WTC11 (cell line): ENCODE measurements at regions not wholly inside any gene's neighbourhood (a gene's known extent, or its start where the extent isn't known, plus 50 kb on each side); places are given as distances from the start of the nearest gene placed in this dataset.

Experiments
- MXD4 ChIP-seq: fragments of 250-450 bp; sonication (Bioruptor Pico); IDR thresholded peaks from 2 replicates; pipeline ENCODE4 v1.8.0; 2021; ENCODE audit warnings: mild to moderate bottlenecking, moderate library complexity, borderline replicate concordance
- NR3C1 ChIP-seq: sonication (generic); formaldehyde crosslinking; conservative IDR thresholded peaks from 2 replicates; pipeline ENCODE4 v1.8.1; 2023; ENCODE audit warnings: low read depth, mild to moderate bottlenecking, missing genetic modification reagents
- SP1 ChIP-seq: sonication (generic); formaldehyde crosslinking; conservative IDR thresholded peaks from 2 replicates; pipeline ENCODE4 v1.8.1; 2022; ENCODE audit warnings: missing genetic modification reagents
- TCF7 ChIP-seq: sonication (generic); formaldehyde crosslinking; IDR thresholded peaks from 2 replicates; pipeline ENCODE4 v1.8.0; 2022; ENCODE audit warnings: mild to moderate bottlenecking, low read depth, missing genetic modification reagents, moderate library complexity
- TEAD4 ChIP-seq: sonication (generic); formaldehyde crosslinking; IDR thresholded peaks from 2 replicates; pipeline ENCODE4 v1.8.0; 2022; ENCODE audit warnings: mild to moderate bottlenecking, missing genetic modification reagents
- ZNF232 ChIP-seq: sonication (generic); formaldehyde crosslinking; IDR thresholded peaks from 2 replicates; pipeline ENCODE4 v1.8.0; 2022; ENCODE audit warnings: mild to moderate bottlenecking, missing genetic modification reagents
- TF ChIP-seq, protein P1 (sequence below): sonication (generic); formaldehyde crosslinking; IDR thresholded peaks from 2 replicates; pipeline ENCODE4 v1.8.0; 2022; ENCODE audit warnings: mild to moderate bottlenecking, missing genetic modification reagents
- TF ChIP-seq, protein P2 (sequence below): fragments of 200-600 bp; IDR thresholded peaks from 2 replicates; pipeline ENCODE4 v1.8.0; 2022; ENCODE audit warnings: antibody characterized with exemption
- TF ChIP-seq, protein P3 (sequence below): sonication (generic); formaldehyde crosslinking; IDR thresholded peaks from 2 replicates; pipeline ENCODE4 v1.8.0; 2022; ENCODE audit warnings: missing genetic modification reagents
- TF ChIP-seq, protein P4 (sequence below): sonication (generic); formaldehyde crosslinking; IDR thresholded peaks from 2 replicates; pipeline ENCODE4 v1.8.1; 2023; ENCODE audit warnings: mild to moderate bottlenecking, missing genetic modification reagents, moderate library complexity
- TF ChIP-seq, protein P5 (sequence below): sonication (generic); formaldehyde crosslinking; IDR thresholded peaks from 2 replicates; pipeline ENCODE4 v1.8.1; 2023; ENCODE audit warnings: mild to moderate bottlenecking, missing genetic modification reagents

DNA sequence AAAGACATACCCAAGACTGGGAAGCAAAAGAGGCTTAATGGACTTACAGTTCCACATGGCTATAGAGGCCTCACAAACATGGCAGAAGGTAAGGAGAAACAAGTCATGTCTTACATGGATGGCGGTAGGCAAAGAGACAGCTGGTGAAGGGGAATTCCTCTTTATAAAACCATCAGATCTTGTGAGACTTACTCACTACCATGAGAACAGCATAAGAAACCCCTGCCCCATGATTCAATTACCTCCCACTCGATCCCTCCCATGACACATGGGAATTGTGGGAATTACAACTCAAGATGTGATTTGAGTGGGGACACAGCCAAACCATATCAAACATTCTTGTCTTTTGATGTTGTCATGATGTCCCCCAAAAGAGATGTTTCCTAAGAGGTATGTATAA lies 103.3 kb downstream of the DUSP10 start:
- TF ChIP-seq, protein P1, sequence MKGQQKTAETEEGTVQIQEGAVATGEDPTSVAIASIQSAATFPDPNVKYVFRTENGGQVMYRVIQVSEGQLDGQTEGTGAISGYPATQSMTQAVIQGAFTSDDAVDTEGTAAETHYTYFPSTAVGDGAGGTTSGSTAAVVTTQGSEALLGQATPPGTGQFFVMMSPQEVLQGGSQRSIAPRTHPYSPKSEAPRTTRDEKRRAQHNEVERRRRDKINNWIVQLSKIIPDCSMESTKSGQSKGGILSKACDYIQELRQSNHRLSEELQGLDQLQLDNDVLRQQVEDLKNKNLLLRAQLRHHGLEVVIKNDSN (CRISPR knock-in tag): no peak
- TF ChIP-seq SP1 (CRISPR knock-in tag) (no peak), MXD4 (CRISPR knock-in tag) (no peak), ZNF232 (CRISPR knock-in tag) (no peak), TCF7 (CRISPR knock-in tag) (no peak), TEAD4 (CRISPR knock-in tag) (no peak), NR3C1 (CRISPR knock-in tag) (no peak)
- TF ChIP-seq, protein P2, sequence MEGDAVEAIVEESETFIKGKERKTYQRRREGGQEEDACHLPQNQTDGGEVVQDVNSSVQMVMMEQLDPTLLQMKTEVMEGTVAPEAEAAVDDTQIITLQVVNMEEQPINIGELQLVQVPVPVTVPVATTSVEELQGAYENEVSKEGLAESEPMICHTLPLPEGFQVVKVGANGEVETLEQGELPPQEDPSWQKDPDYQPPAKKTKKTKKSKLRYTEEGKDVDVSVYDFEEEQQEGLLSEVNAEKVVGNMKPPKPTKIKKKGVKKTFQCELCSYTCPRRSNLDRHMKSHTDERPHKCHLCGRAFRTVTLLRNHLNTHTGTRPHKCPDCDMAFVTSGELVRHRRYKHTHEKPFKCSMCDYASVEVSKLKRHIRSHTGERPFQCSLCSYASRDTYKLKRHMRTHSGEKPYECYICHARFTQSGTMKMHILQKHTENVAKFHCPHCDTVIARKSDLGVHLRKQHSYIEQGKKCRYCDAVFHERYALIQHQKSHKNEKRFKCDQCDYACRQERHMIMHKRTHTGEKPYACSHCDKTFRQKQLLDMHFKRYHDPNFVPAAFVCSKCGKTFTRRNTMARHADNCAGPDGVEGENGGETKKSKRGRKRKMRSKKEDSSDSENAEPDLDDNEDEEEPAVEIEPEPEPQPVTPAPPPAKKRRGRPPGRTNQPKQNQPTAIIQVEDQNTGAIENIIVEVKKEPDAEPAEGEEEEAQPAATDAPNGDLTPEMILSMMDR: no peak
- TF ChIP-seq, protein P3, sequence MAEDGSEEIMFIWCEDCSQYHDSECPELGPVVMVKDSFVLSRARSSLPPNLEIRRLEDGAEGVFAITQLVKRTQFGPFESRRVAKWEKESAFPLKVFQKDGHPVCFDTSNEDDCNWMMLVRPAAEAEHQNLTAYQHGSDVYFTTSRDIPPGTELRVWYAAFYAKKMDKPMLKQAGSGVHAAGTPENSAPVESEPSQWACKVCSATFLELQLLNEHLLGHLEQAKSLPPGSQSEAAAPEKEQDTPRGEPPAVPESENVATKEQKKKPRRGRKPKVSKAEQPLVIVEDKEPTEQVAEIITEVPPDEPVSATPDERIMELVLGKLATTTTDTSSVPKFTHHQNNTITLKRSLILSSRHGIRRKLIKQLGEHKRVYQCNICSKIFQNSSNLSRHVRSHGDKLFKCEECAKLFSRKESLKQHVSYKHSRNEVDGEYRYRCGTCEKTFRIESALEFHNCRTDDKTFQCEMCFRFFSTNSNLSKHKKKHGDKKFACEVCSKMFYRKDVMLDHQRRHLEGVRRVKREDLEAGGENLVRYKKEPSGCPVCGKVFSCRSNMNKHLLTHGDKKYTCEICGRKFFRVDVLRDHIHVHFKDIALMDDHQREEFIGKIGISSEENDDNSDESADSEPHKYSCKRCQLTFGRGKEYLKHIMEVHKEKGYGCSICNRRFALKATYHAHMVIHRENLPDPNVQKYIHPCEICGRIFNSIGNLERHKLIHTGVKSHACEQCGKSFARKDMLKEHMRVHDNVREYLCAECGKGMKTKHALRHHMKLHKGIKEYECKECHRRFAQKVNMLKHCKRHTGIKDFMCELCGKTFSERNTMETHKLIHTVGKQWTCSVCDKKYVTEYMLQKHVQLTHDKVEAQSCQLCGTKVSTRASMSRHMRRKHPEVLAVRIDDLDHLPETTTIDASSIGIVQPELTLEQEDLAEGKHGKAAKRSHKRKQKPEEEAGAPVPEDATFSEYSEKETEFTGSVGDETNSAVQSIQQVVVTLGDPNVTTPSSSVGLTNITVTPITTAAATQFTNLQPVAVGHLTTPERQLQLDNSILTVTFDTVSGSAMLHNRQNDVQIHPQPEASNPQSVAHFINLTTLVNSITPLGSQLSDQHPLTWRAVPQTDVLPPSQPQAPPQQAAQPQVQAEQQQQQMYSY (CRISPR knock-in tag): no peak
- TF ChIP-seq, protein P4, sequence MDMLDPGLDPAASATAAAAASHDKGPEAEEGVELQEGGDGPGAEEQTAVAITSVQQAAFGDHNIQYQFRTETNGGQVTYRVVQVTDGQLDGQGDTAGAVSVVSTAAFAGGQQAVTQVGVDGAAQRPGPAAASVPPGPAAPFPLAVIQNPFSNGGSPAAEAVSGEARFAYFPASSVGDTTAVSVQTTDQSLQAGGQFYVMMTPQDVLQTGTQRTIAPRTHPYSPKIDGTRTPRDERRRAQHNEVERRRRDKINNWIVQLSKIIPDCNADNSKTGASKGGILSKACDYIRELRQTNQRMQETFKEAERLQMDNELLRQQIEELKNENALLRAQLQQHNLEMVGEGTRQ: no peak
- TF ChIP-seq, protein P5, sequence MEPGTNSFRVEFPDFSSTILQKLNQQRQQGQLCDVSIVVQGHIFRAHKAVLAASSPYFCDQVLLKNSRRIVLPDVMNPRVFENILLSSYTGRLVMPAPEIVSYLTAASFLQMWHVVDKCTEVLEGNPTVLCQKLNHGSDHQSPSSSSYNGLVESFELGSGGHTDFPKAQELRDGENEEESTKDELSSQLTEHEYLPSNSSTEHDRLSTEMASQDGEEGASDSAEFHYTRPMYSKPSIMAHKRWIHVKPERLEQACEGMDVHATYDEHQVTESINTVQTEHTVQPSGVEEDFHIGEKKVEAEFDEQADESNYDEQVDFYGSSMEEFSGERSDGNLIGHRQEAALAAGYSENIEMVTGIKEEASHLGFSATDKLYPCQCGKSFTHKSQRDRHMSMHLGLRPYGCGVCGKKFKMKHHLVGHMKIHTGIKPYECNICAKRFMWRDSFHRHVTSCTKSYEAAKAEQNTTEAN (CRISPR knock-in tag): no peak
